ENCODE measurements at regions not wholly inside any gene's neighbourhood (a gene's known extent, or its start where the extent isn't known, plus 50 kb on each side); places are given as distances from the start of the nearest gene placed in this dataset.
A peak's percentile ranks its signal among the peaks of the same experiment; 100 is the strongest.

DNA sequence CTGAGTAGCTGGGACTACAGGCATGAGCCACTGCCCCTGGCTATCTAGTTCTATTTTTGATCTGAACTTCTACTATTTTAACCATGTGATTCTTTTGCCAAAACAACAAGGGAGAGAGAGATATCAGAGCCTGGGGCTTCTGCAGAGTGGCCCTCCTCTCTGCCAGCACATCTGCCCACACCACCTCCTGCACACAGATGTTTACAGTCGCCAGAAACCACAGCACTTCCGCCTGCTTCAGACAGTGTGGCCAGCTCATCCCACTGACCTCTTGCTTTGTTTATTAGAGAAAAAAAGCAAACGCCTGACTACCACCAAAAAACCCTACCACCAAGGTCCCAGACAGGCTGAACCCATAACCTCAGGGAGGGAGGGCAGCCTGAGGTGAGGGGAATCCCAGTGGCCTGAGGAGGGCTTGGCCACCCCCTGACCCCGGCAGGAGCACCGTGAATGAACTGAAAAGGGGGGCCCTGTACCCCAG, 85.9 kb upstream of the ABHD2 start:
- no peaks in the 10 kb centered on the region for H3K4me1 ChIP-seq (ENCODE audit: insufficient read depth, low read length)
- Mint-ChIP-seq H3K27me3 (peaks cover 7% of the 10 kb centered on the region), H3K9me3 (no peaks in the 10 kb centered on the region), H3K36me3 (ENCODE audit: low read depth) (no peaks in the 10 kb centered on the region), H3K4me3 (no peak overlapping the region), H3K27ac (no peak overlapping the region), H3K4me1 (ENCODE audit: low read depth) (no peaks in the 10 kb centered on the region)
- ChIA-PET POLR2A (no interaction called here), CTCF (interaction anchor here (1.3 kb wide), 1 partner anchor 98 kb away, joined by 7 read pairs; no protein-coding TSS in a partner anchor)
- intact Hi-C loops (cut with DNase I, micrococcal nuclease): loop anchor here in 1 of 2 experiments (5.0 kb wide), 1 partner anchor 70 kb away; no protein-coding TSS in a partner anchor
- no peak for TF ChIP-seq CTCF (IDR thresholded peaks at IDR 0.05)
- H3K36me3 ChIP-seq (ENCODE audit: insufficient read depth, low read length): no peaks in the 10 kb centered on the region
- DNase-seq (no peak), ATAC-seq (ENCODE audit: poor library complexity) (no peak)
- no peaks in the 10 kb centered on the region for H3K27me3 ChIP-seq (ENCODE audit: control insufficient read depth in 1 of 2, insufficient read depth in 2 of 2, low read length in 2 of 2)
- no peaks in the 10 kb centered on the region for H3K9me3 ChIP-seq (ENCODE audit: control insufficient read depth in 1 of 2, insufficient read depth in 1 of 2, low read length in 2 of 2)
- H3K4me3 ChIP-seq (ENCODE audit: low read length): no peak overlapping the region
- H3K27ac ChIP-seq (ENCODE audit: low read depth in 1 of 2, low read length in 2 of 2): no peak overlapping the region

DNA sequence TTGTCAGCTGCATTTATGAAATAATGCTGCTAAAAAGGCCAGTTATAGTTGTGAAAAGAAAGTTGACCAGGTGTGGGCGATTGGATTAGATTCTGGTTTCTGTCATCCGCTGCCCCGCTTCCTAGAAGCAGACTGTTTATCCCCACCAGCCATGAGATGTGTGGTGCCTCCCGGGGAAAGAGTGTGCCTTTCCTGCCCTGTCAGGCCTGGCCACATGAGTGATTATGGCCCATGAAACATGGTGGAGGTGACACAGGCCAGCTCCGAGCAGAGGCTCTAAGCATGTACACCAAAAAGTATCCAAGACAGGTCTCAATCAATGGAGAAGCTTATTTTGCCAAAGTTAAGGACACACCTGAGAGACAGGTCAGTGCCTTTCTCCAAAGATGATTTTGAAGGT, 85.4 kb upstream of the ABHD2 start:
- intact Hi-C loops (cut with DNase I, micrococcal nuclease): loop anchor here in 1 of 2 experiments (5.0 kb wide), 1 partner anchor 71 kb away; no protein-coding TSS in a partner anchor
- H3K36me3 Mint-ChIP-seq (ENCODE audit: low read depth): no peaks in the 10 kb centered on the region
- peaks cover 8% of the 10 kb centered on the region for H3K27me3 Mint-ChIP-seq
- Histone ChIP-seq H3K4me3 (ENCODE audit: low read length) (no peak overlapping the region), H3K27ac (ENCODE audit: low read depth in 1 of 2, low read length in 2 of 2) (no peak overlapping the region), H3K27me3 (ENCODE audit: control insufficient read depth in 1 of 2, insufficient read depth in 2 of 2, low read length in 2 of 2) (no peaks in the 10 kb centered on the region), H3K9me3 (ENCODE audit: control insufficient read depth in 1 of 2, insufficient read depth in 1 of 2, low read length in 2 of 2) (no peaks in the 10 kb centered on the region), H3K36me3 (ENCODE audit: insufficient read depth, low read length) (no peaks in the 10 kb centered on the region), H3K4me1 (ENCODE audit: insufficient read depth, low read length) (no peaks in the 10 kb centered on the region)
- ChIA-PET CTCF (interaction anchor here (0.8 to 1.3 kb wide), 2 partner anchors 98 to 108 kb away, joined by 3 to 7 read pairs; no protein-coding TSS in a partner anchor), POLR2A (no interaction called here)
- DNase-seq (no peak), ATAC-seq (ENCODE audit: poor library complexity) (no peak)
- no peak overlapping the region for H3K27ac Mint-ChIP-seq
- H3K4me3 Mint-ChIP-seq: no peak overlapping the region
- TF ChIP-seq CTCF (IDR thresholded peaks at IDR 0.05): no peak
- H3K4me1 Mint-ChIP-seq (ENCODE audit: low read depth): no peaks in the 10 kb centered on the region
- no peaks in the 10 kb centered on the region for H3K9me3 Mint-ChIP-seq

DNA sequence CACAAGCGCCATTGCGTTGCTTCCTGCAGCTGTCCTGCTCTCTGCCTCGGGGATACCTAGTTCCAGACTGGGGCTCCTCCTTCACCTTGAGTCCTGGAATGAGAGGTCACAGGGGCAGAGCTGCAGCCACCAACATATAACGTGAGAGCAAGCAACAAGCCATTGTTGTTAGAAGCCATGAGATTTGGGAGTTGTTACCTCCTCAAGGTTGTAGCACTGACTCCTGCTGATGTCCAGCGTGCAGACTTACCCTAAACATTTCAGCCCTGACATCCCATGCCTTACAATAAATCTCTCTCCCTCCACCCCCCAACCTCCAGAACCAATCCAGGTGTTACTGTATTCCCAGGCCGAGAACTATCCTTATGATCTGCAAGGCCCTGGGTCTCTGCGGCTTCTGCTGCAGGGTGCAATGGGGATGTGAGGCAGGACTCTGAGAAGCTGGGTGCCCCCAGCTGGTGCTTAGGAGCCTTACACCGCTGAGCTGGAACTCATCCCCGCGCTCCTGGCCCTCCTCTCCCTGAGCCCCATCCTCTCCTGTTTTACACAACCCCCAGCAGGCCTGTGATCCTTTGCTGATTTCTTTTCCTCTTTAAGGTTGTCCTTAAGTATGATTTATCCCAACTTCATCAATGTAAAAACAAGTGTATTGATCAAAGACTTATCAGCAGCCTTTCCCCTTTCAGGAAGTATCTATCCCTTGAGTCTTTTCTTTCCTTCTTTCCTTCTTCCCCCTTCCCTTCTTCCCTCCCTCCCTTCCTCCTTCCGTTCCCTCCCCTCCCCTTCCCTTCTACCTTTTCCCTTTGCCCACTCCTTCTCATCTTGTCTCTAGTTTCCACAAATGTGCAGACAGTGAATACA, 84.2 kb upstream of the ABHD2 start:
- no peak overlapping the region for H3K27ac Mint-ChIP-seq
- no peak overlapping the region for H3K4me3 Mint-ChIP-seq
- H3K27me3 ChIP-seq (ENCODE audit: control insufficient read depth in 1 of 2, insufficient read depth in 2 of 2, low read length in 2 of 2): no peaks in the 10 kb centered on the region
- no peak overlapping the region for H3K4me3 ChIP-seq (ENCODE audit: low read length)
- no peak for TF ChIP-seq CTCF (IDR thresholded peaks at IDR 0.05)
- H3K9me3 Mint-ChIP-seq: no peaks in the 10 kb centered on the region
- H3K9me3 ChIP-seq (ENCODE audit: control insufficient read depth in 1 of 2, insufficient read depth in 1 of 2, low read length in 2 of 2): no peaks in the 10 kb centered on the region
- no peaks in the 10 kb centered on the region for H3K36me3 Mint-ChIP-seq (ENCODE audit: low read depth)
- ChIA-PET CTCF (interaction anchor here (1.3 kb wide), 1 partner anchor 99 kb away, joined by 7 read pairs; no protein-coding TSS in a partner anchor), POLR2A (interaction anchor here (1.5 kb wide), 1 partner anchor 99 kb away, joined by 10 read pairs; no protein-coding TSS in a partner anchor)
- ATAC-seq (ENCODE audit: poor library complexity): no peak
- DNase-seq: peak in 3 of 14 experiments; percentile 15 to 29 (median 23)
- H3K4me1 ChIP-seq (ENCODE audit: insufficient read depth, low read length): no peaks in the 10 kb centered on the region
- H3K27ac ChIP-seq (ENCODE audit: low read depth in 1 of 2, low read length in 2 of 2): no peak overlapping the region
- H3K4me1 Mint-ChIP-seq (ENCODE audit: low read depth): no peaks in the 10 kb centered on the region
- no peaks in the 10 kb centered on the region for H3K36me3 ChIP-seq (ENCODE audit: insufficient read depth, low read length)
- intact Hi-C loops (cut with DNase I, micrococcal nuclease): loop anchor here in 1 of 2 experiments (5.0 kb wide), 1 partner anchor 72 kb away; no protein-coding TSS in a partner anchor
- H3K27me3 Mint-ChIP-seq: peaks cover 9% of the 10 kb centered on the region
